HPDE6-E6E7 (cell line): ENCODE measurements at regions not wholly inside any gene's neighbourhood (a gene's known extent, or its start where the extent isn't known, plus 50 kb on each side); places are given as distances from the start of the nearest gene placed in this dataset.
"Not testable (repeated sequence)": the region's sequence is repeated elsewhere in the genome, so short reads cannot be mapped to it uniquely, and the experiment has no call there.

Experiments used
- DNase-seq: peaks from one replicate; pipeline ENCODE4 v3.0.0; 2011; ENCODE audit warnings: missing footprints; ENCODE audit errors: extremely low spot score

- DNase-seq = no peak
Measured at GRCh38 chr5:57632937-57633336, 150.3 kb upstream of the ACTBL2 start.

DNA sequence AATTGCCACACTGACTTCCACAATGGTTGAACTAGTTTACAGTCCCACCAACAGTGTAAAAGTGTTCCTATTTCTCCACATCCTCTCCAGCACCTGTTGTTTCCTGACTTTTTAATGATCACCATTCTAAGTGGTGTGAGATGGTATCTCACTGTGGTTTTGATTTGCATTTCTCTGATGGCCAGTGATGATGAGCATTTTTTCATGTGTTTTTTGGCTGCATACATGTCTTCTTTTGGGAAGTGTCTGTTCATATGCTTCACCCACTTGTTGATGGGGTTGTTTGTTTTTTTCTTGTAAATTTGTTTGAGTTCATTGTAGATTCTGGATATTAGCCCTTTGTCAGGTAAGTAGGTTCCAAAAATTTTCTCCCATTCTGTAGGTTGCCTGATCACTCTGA lies 148.5 kb upstream of the ACTBL2 start:
- DNase-seq = not testable (repeated sequence)

DNA sequence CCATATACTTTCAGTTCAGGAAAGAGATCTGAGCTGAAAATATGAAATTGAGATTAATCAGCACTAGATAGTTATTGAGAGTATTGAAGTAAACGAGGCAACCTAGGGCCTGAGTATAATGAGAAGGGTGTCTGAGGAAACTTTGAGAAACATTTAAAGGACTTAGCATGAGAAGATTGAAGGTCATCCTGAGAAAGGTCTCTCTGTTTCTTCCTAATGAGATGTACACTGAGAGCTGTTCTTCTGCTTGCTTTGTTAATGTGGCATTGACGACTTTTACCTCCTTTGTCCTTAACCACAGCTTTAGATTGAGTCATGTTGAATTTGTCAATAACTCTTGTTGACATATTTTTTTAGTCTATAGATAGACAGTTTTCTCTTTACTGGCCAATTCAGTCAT lies 145.1 kb upstream of the ACTBL2 start:
- no peak for DNase-seq

DNA sequence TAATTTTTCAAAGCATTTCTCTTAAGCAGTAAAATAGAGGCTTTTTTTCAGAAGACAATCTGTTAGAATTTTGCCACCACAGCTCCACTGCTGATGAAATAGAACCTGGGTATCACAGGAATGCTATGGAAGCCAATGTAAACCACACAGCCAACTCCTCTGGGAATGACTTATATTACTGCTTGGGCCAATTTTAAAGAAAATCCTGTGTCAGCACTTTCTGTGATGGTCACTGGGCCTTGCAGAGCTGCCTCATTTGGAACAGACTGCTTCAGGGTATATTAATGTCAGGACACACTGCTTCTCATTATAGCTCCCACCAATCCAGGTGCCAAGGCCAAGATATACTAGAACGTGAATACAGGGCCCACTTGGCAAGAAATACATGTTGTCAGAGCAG lies 144.1 kb upstream of the ACTBL2 start:
- no peak for DNase-seq

GRCh38 chr5:57621624-57622023 lies 139.0 kb upstream of the ACTBL2 start:
- no peak for DNase-seq

GRCh38 chr5:57618767-57619381 lies 136.3 kb upstream of the ACTBL2 start:
- no peak for DNase-seq

DNA sequence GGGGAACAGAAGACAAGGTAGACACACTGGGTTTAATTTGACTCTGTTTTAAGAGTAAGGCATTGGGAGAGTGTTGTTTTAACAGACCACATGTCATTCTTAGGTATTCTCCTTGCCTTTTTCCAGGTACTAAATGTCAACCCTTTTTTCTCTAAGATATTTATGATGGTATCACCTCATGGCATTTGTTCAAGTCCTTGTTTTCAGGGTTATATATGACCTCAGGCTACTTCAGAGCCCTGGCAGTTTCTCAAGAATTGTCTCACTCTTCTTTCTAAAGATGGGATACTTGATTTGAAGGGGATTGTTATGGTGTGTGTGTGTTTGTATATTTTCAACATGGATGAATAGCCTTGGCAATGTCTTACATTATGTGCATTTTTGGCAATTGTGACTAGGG lies 131.1 kb upstream of the ACTBL2 start:
- no peak for DNase-seq

GRCh38 chr5:57611177-57611576 lies 128.6 kb upstream of the ACTBL2 start:
- no peak for DNase-seq

- DNase-seq = no peak
Measured at GRCh38 chr5:57608542-57608941, 125.9 kb upstream of the ACTBL2 start.

- DNase-seq = no peak
Measured at GRCh38 chr5:57601996-57602395, 119.4 kb upstream of the ACTBL2 start.

DNA sequence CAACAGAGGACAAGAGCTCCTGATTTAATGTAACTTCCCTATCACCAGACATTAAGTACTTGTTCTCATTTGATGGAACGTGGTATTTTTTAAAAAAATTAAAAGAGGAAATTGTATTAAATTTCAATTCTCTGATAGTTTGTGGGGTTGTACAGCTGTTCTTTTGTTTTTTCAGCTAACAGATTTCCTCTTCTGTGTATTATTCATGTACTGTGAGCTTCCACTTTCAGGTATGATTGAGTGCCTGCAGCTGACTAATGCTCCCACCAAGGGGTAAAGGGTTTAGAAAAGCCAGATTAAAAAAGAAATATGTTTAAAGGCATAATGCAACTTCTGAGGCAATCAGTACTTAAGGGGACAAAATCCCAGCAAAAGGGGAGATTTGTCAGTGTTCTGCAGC lies 117.7 kb upstream of the ACTBL2 start:
- no peak for DNase-seq

DNA sequence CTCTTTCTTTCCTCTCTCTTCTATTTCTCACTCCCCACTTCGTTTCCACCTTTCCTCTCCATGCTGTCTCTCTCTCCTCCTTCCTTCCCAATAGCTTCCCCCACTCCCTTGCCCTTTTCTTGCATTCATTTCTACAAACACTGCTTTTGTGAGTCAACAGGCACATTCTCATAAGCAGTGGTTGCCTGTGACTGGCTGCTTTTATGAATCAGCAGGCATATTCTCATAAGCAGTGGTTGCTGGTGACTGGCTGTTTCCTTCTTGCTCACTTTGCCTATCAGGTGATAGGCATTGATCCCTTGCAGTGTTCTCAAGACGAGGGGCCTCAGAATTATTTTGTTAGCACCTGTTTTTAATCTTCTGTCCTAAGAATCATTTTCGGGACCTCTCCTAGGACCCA lies 116.1 kb upstream of the ACTBL2 start:
- DNase-seq = peak; percentile 49

- no peak for DNase-seq
Measured at GRCh38 chr5:57598097-57598496, 115.5 kb upstream of the ACTBL2 start.

DNA sequence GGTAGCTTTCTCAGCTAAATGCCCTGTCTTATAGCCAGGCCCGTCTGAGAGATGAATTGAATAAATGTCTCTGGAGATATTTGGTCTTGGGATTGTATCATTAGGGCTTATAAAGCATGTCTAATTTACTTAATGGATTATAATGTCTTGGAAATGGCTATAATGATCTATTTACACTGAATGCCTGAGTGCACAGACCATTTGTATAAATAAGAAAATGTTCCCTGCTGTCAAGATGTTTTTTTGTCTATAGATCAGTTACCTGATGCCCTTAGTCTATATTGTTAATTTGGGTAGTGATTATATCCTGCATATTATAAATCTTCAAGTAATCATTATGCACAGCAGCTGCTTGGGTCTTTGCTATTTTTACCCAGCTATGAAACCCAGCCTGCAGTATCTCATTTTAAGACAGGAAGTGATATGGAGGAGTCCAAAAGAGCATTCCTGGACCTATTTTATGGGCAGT lies 112.9 kb upstream of the ACTBL2 start:
- no peak for DNase-seq

DNA sequence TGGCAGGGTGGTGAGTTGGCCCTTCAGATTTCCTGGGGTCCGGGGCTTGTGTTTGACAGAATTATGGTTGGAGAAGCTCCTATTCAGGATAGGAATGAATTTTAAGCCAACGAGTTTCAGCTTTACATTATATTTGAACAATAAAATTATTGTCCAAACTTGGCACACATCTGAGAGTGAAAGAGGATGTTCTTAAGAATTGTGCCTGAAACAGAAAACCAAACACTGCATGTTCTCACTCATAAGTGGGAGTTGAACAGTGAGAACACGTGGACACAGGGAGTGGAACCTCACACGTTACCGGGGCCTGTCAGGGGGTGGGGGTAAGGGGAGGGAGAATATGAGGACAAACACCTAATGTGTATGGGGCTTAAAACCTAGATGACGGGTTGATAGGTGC lies 111.8 kb upstream of the ACTBL2 start:
- no peak for DNase-seq

DNA sequence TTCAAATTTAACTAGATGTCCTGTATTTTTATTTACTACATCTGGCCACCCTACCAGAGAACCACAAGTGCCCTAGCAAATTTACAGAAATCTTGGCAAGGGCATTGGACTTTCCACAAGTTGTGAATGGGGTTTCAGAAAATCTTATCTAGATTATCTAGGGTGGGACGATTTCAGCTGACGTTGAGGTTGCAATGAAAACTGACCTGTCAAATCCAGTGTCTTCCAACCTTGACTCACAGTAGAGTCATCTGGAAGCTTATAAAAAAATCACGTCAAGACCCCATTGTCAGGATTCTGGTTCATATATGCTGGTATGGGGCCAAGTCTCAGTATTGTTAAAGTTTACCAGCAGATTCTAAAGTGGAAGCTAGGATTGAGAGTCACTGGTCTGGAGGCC lies 109.6 kb upstream of the ACTBL2 start:
- no peak for DNase-seq

DNA sequence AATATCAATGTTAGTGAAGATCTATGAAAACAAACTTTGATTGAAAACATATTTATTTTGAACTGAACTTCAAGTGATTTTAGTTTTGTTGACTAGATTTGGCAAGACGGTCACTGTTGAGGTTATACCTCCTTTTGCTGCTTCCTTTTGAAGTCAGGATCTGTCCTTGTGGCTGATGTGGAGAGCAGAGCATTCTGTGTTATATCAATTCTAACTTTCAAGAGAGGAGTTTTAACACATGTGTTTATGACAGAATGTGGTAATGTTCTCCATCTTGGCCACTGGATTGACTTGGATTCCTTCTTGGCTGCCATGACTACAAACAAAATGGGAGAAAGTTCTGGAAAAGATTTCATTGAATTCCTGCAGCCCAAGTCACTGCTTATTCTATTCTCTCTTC lies 104.0 kb upstream of the ACTBL2 start:
- DNase-seq = no peak

- DNase-seq = no peak
Measured at GRCh38 chr5:57582578-57583070, 100.0 kb upstream of the ACTBL2 start.

DNA sequence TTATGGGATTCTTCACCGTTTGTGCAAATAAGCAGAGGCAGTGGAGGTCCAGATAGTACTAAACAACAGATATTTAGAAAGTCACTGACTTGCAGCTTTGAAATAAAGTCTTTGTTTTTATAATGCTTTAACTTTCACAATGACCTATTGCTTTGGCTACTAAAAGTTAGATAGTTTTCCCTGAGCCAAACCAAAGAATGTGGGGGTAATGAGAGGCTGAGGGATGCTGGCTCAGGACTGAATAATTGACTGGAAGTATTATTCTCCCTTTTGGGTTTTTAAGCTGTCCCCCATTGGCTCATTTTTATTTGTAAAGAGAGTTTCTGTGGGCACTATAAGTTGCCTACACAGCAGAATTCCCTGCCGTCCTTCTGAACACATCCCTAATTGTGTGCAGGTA lies 99.2 kb upstream of the ACTBL2 start:
- no peak for DNase-seq

DNA sequence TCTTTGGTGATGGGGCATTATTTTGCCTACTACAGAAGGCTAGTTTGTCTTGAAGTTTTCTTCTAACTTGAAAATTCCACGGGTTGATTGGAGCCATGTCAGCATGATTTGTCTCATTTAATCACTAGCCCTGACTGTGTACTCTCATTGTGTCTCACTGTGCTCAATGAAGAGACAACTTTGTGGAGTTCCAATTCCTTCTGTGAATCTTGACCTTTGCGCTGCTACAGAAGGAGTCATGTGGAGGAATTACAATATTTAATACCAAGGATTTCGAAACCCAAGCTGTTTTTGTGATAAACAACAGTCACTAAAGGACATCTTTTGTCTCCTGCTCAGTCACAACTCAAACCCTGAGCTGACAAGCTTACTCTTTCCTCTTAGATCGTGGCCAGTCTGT lies 98.6 kb upstream of the ACTBL2 start:
- no peak for DNase-seq

DNA sequence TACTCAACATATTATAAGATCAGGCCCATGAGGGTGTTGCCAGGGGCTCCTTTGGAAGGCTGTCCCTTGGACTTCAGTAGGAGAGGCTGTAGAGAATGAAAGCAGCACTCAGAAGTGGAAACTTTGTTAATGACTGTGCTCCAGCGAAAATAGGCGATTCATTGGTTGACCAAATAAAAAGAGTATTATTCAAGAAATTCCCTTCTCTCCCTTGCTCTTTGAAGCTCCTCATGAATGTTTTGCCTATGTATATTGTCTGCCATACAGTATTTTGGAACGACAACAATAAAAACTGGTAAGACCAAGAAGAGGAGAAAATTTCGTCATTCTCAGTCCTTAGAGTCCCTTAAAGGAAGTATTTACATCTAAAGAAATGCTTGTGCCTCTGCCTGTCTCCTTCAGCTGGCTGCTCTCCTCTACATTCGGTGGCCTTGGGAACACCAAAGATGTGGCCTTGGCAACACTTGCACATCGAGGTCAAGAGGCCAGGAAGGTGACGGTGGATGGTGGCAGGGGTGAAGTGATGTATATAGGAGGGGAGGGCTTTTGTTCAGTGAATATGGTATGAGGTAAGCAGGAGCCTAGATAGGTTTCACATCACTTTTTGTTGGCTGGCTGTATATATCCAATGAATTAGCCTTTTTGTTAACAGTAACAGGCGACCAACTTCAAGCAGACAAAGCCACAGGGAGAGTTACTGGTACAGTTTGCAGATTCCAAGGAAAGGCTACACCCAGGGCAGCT lies 95.0 kb upstream of the ACTBL2 start:
- no peak for DNase-seq

DNA sequence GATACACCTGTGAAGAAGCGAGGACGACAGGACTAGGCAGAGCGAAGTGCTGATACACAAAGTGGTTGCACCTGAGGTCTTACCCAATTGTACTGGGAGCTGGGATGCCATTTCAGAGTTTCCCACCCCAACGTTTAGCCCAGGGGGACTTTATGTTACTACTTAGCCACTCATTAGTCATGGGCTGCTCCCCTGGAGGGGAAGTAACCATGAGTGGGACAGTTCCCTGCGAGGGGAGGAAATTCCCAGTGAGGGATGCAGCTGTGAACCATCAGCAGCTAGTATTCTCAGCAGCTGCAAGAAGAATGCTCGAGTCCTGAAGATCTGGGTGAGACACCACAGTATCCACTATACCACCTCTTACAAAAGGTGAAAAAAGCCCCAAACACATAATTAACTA lies 93.7 kb upstream of the ACTBL2 start:
- no peak for DNase-seq

DNA sequence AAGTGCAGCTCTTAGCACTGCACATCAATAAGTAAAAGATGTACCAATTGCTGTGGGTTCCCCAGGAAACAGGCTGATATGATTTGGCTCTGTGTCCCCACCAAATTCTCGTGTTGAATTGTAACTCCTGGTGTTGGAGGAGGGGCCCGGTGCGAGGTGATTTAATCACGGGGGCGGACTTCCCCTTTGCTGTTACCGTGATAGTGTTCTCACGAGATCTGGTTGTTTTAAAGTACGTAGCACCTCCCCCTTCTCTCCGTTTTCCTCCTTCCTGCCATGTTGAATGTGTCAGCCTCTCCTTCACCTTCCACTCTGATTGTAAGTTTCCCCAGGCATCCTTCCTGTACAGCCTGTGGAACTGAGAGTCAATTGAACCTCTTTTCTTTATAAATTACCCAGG lies 93.2 kb upstream of the ACTBL2 start:
- no peak for DNase-seq

DNA sequence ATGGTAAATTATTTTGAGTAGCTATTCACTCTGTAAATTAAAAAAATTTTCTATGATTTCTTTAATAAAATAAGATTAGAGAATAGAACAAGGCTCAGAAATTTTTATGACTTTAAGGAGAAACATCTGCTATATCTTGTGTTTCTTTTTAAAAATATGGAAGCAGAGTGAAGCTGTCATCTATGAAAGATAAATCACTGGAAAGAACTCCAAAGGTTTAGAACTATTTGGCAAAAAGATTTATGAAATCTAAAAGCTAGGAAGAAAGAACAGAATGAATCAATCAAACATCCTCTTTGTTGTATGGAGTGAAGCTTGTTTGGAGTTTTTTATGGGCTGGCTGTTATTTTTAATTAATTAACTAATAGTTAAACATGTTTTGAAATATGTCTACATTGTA lies 89.8 kb upstream of the ACTBL2 start:
- DNase-seq = no peak
